Fibroblast of lung (primary cell): ENCODE measurements at regions not wholly inside any gene's neighbourhood (a gene's known extent, or its start where the extent isn't known, plus 50 kb on each side); places are given as distances from the start of the nearest gene placed in this dataset.

Experiments
- CTCF ChIP-seq, 2 donors: IDR thresholded peaks in 1 of 2; conservative IDR thresholded peaks in 1 of 2; 1 replicate in 1 of 2; 2 replicates in 1 of 2; pipeline ENCODE4 v1.5.1; 2011 to 2012; ENCODE audit warnings: low read length in 2 of 2, control low read depth in 1 of 2, inconsistent platforms in 1 of 2, low read depth in 1 of 2, mild to moderate bottlenecking in 1 of 2
- EZH2 ChIP-seq: IDR thresholded peaks from 2 replicates; pipeline ENCODE4 v1.5.1; 2012; ENCODE audit warnings: low read length, control low read depth, mild to moderate bottlenecking; ENCODE audit errors: missing control alignments

- TF ChIP-seq CTCF (conservative IDR thresholded peaks at IDR 0.05 in 1 of 2, IDR thresholded peaks at IDR 0.05 in 1 of 2; ENCODE audit: low read depth in 1 of 2, low read length in 2 of 2): no peak
- no peak for TF ChIP-seq EZH2
Measured at GRCh38 chr7:14054125-14054524, 64.7 kb upstream of the ETV1 start.
